Activated naive CD8-positive, alpha-beta T cell treated with anti-CD3 and anti-CD28 coated beads, Interleukin-2, amount 10 ng/mL, durations not matched to agents 7 days and 5 days (primary cell): ENCODE measurements at regions not wholly inside any gene's neighbourhood (a gene's known extent, or its start where the extent isn't known, plus 50 kb on each side); places are given as distances from the start of the nearest gene placed in this dataset.

Source experiments
- ATAC-seq: fragments of 150-1000 bp; cut with Tn5 transposase; one replicate; pipeline ENCODE4 v1.10.0; 2021; ENCODE audit warnings: low read depth, moderate library complexity
- POLR2A ChIA-PET: fragments of 350-600 bp; sonication (Branson Sonifier 250); formaldehyde crosslinking; loops from one replicate; lab custom pipeline; 2021; ENCODE audit warnings: antibody characterized with exemption; lab: Charles Lee
- DNase-seq: peaks from one replicate; pipeline ENCODE4 v3.0.0; 2021
- H3K27ac Mint-ChIP-seq: one replicate; pipeline ENCODE4 v1.8.0; 2022; ENCODE audit warnings: mild to moderate bottlenecking, mixed read lengths
- H3K27me3 Mint-ChIP-seq: one replicate; pipeline ENCODE4 v1.8.0; 2022; ENCODE audit warnings: mild to moderate bottlenecking, moderate library complexity, mixed read lengths
- H3K36me3 Mint-ChIP-seq: one replicate; pipeline ENCODE4 v1.8.0; 2021; ENCODE audit warnings: mild to moderate bottlenecking, mixed read lengths
- H3K4me1 Mint-ChIP-seq: one replicate; pipeline ENCODE4 v1.8.0; 2021; ENCODE audit warnings: mixed read lengths
- H3K4me3 Mint-ChIP-seq: one replicate; pipeline ENCODE4 v1.8.0; 2022; ENCODE audit warnings: mild to moderate bottlenecking, moderate library complexity, mixed read lengths
- H3K9me3 Mint-ChIP-seq: one replicate; pipeline ENCODE4 v1.8.0; 2021; ENCODE audit warnings: mixed read lengths

- Mint-ChIP-seq H3K4me3 (no peak overlapping the region), H3K4me1 (no peaks in the 10 kb centered on the region), H3K27me3 (no peaks in the 10 kb centered on the region), H3K27ac (no peak overlapping the region), H3K9me3 (no peaks in the 10 kb centered on the region), H3K36me3 (no peaks in the 10 kb centered on the region)
- POLR2A ChIA-PET = no interaction called here
- DNase-seq (no peak), ATAC-seq (no peak)
These were observed 1519.6 kb downstream of the OTOL1 start for GRCh38 chr3:163016251-163016650.

DNA sequence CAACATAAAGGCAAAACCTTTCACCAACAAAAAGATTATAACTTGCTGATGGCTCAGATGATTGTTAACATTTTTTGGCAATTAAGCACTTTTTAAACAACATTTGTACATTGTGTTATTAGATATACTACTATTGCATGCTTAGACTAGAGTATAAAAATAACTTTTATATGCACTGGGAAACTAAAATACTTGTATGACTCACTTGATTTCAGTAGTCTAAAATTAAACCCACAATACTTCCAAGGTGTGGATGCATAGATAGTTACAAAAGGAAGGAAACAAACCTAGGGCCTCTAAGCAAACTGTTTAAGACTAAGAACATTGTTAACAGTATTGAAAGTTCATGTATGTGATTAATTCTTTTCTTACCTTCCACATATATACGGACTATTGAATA, 1521.5 kb downstream of the OTOL1 start:
- no peaks in the 10 kb centered on the region for H3K4me1 Mint-ChIP-seq
- POLR2A ChIA-PET = no interaction called here
- peaks cover 1% of the 10 kb centered on the region for H3K9me3 Mint-ChIP-seq
- no peaks in the 10 kb centered on the region for H3K36me3 Mint-ChIP-seq
- ATAC-seq = no peak
- no peak overlapping the region for H3K4me3 Mint-ChIP-seq
- DNase-seq = no peak
- no peaks in the 10 kb centered on the region for H3K27me3 Mint-ChIP-seq
- H3K27ac Mint-ChIP-seq = no peak overlapping the region

GRCh38 chr3:163018664-163019063, 1522.1 kb downstream of the OTOL1 start:
- Mint-ChIP-seq H3K4me1 (no peaks in the 10 kb centered on the region), H3K27me3 (no peaks in the 10 kb centered on the region), H3K36me3 (no peaks in the 10 kb centered on the region), H3K27ac (no peak overlapping the region), H3K9me3 (peaks cover 1% of the 10 kb centered on the region), H3K4me3 (no peak overlapping the region)
- ATAC-seq = no peak
- POLR2A ChIA-PET = no interaction called here
- no peak for DNase-seq

- no peaks in the 10 kb centered on the region for H3K27me3 Mint-ChIP-seq
- ATAC-seq (no peak), DNase-seq (no peak)
- no peak overlapping the region for H3K4me3 Mint-ChIP-seq
- no peaks in the 10 kb centered on the region for H3K36me3 Mint-ChIP-seq
- POLR2A ChIA-PET = no interaction called here
- no peak overlapping the region for H3K27ac Mint-ChIP-seq
- no peaks in the 10 kb centered on the region for H3K4me1 Mint-ChIP-seq
- H3K9me3 Mint-ChIP-seq = peaks cover 1% of the 10 kb centered on the region
These were observed 1522.7 kb downstream of the OTOL1 start for GRCh38 chr3:163019260-163019659.

- no peaks in the 10 kb centered on the region for H3K36me3 Mint-ChIP-seq
- no peaks in the 10 kb centered on the region for H3K4me1 Mint-ChIP-seq
- POLR2A ChIA-PET = no interaction called here
- ATAC-seq = no peak
- no peaks in the 10 kb centered on the region for H3K27me3 Mint-ChIP-seq
- DNase-seq = no peak
- H3K9me3 Mint-ChIP-seq = peaks cover 1% of the 10 kb centered on the region
- no peak overlapping the region for H3K27ac Mint-ChIP-seq
- H3K4me3 Mint-ChIP-seq = no peak overlapping the region
These were observed 1537.0 kb downstream of the OTOL1 start for GRCh38 chr3:163033652-163034051.

DNA sequence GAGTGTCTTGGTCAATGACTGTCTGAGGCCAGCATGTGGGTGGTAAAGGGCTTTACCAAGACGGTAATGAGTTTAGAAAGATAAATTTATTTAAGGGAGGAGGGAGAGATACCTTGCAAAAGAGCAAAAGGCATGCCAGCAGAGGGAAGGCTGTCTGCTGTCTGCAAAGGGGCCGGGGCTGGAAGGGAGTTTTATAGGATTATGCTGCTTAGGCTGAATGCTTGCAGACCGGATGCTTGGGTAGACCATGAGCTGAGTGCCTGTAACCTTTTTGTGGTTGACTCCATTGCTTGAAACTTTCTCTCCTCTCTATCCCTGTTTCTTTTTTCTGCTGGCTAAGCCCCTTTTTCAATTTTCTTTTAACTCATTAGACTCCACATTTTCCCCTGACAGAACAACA, 1543.0 kb downstream of the OTOL1 start:
- Mint-ChIP-seq H3K4me1 (no peaks in the 10 kb centered on the region), H3K27ac (no peak overlapping the region), H3K36me3 (no peaks in the 10 kb centered on the region), H3K4me3 (no peak overlapping the region), H3K9me3 (peaks cover 1% of the 10 kb centered on the region), H3K27me3 (no peaks in the 10 kb centered on the region)
- POLR2A ChIA-PET = no interaction called here
- ATAC-seq (no peak), DNase-seq (no peak)

GRCh38 chr3:163043074-163043473, 1546.5 kb downstream of the OTOL1 start:
- DNase-seq = no peak
- POLR2A ChIA-PET = no interaction called here
- Mint-ChIP-seq H3K27ac (no peak overlapping the region), H3K4me3 (no peak overlapping the region), H3K36me3 (no peaks in the 10 kb centered on the region), H3K4me1 (no peaks in the 10 kb centered on the region), H3K27me3 (no peaks in the 10 kb centered on the region), H3K9me3 (no peaks in the 10 kb centered on the region)
- no peak for ATAC-seq

DNA sequence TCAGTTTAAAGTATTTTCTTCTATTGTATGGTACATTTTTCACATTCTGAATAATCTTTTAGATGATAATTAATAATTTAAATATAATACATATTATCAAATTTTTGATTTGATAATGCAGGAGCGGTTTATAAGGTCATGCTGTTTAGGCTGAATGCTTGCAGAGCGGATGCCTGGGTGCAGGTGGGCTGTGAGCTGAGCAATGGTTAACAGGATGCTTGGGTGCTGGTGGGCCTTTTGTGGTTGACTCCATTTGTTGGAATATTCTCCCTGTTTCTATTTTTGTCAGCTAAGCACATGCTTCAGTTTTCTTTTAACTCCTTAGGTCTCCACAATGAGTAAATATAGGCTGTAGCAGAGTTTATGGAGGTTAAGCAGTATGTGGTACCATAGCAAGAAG, 1549.3 kb downstream of the OTOL1 start:
- no peaks in the 10 kb centered on the region for H3K27me3 Mint-ChIP-seq
- POLR2A ChIA-PET = no interaction called here
- H3K36me3 Mint-ChIP-seq = no peaks in the 10 kb centered on the region
- no peaks in the 10 kb centered on the region for H3K9me3 Mint-ChIP-seq
- DNase-seq (no peak), ATAC-seq (no peak)
- no peak overlapping the region for H3K27ac Mint-ChIP-seq
- H3K4me1 Mint-ChIP-seq = no peaks in the 10 kb centered on the region
- no peak overlapping the region for H3K4me3 Mint-ChIP-seq

GRCh38 chr3:163048881-163049280, 1552.3 kb downstream of the OTOL1 start:
- Mint-ChIP-seq H3K9me3 (no peaks in the 10 kb centered on the region), H3K4me1 (no peaks in the 10 kb centered on the region), H3K36me3 (no peaks in the 10 kb centered on the region), H3K4me3 (no peak overlapping the region), H3K27ac (no peak overlapping the region), H3K27me3 (no peaks in the 10 kb centered on the region)
- no peak for DNase-seq
- no peak for ATAC-seq
- POLR2A ChIA-PET = no interaction called here

- no peak overlapping the region for H3K27ac Mint-ChIP-seq
- ATAC-seq (no peak), DNase-seq (no peak)
- H3K36me3 Mint-ChIP-seq = no peaks in the 10 kb centered on the region
- no peaks in the 10 kb centered on the region for H3K4me1 Mint-ChIP-seq
- POLR2A ChIA-PET = no interaction called here
- H3K9me3 Mint-ChIP-seq = no peaks in the 10 kb centered on the region
- no peak overlapping the region for H3K4me3 Mint-ChIP-seq
- no peaks in the 10 kb centered on the region for H3K27me3 Mint-ChIP-seq
These were observed 1560.4 kb downstream of the OTOL1 start for GRCh38 chr3:163056874-163057497.

DNA sequence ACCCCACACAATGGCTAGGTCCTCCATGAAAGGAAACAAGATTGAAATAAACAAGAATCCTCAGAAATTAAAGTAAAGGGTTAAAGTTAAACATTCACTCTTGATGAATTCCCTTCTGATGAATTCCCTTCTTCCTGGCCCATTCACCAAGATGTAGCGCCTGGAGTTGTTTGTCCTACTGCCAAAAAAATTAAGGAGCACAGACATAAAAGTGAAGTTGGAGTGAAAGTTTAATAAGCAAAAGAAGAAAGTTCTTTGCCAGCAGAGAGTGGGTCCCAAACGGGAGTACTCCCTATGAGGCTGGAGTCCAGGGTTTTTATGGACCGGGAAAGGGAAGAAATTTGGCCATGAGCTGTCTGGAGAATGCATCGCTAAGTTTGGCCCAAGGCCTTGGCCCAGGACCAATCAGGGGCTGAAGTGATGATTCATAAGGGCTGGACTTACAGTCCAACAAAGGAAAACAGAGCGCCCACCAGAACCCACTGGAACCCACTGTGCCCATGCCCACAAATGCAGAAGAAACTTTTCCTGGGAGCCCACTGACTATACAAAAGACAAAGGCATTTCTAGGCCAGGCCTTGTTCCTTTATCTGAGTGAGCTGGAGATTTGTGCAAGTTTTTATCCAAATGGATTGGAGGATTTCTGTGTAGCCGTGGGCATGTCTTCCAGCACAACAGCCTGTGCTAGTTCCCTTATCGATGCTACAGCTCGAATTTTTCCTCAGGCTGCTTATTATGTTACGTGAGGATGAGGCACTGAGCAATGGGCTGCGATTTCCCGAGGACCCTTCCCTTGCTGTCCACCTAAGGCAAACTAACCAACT, 1561.6 kb downstream of the OTOL1 start:
- H3K4me3 Mint-ChIP-seq = no peak overlapping the region
- no peaks in the 10 kb centered on the region for H3K36me3 Mint-ChIP-seq
- POLR2A ChIA-PET = no interaction called here
- DNase-seq (no peak), ATAC-seq (no peak)
- H3K9me3 Mint-ChIP-seq = no peaks in the 10 kb centered on the region
- no peak overlapping the region for H3K27ac Mint-ChIP-seq
- H3K4me1 Mint-ChIP-seq = no peaks in the 10 kb centered on the region
- H3K27me3 Mint-ChIP-seq = no peaks in the 10 kb centered on the region

DNA sequence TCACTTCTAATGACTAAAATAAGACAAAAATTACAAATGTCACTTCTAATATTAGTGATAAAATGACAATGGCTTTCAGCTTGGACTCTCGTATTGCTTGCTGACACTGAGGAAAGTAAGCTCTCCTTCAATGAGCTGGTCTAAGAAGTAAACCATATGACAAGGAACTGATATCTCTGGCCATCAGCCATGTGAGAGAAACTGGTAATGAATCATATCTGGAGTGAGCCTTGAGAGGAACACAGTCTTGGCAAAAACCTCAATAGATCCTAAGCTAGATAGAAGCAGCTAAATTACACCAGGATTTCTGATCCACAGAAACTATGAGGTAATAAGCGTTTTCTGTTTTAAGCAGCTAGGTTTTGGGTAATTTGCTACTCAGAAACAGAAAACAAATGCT, 1575.1 kb downstream of the OTOL1 start:
- Mint-ChIP-seq H3K9me3 (peaks cover 2% of the 10 kb centered on the region), H3K27me3 (no peaks in the 10 kb centered on the region), H3K27ac (no peak overlapping the region), H3K36me3 (no peaks in the 10 kb centered on the region), H3K4me3 (no peak overlapping the region), H3K4me1 (no peaks in the 10 kb centered on the region)
- POLR2A ChIA-PET = no interaction called here
- DNase-seq (no peak), ATAC-seq (no peak)
